ENCODE measurements at regions not wholly inside any gene's neighbourhood (a gene's known extent, or its start where the extent isn't known, plus 50 kb on each side); places are given as distances from the start of the nearest gene placed in this dataset.

DNA sequence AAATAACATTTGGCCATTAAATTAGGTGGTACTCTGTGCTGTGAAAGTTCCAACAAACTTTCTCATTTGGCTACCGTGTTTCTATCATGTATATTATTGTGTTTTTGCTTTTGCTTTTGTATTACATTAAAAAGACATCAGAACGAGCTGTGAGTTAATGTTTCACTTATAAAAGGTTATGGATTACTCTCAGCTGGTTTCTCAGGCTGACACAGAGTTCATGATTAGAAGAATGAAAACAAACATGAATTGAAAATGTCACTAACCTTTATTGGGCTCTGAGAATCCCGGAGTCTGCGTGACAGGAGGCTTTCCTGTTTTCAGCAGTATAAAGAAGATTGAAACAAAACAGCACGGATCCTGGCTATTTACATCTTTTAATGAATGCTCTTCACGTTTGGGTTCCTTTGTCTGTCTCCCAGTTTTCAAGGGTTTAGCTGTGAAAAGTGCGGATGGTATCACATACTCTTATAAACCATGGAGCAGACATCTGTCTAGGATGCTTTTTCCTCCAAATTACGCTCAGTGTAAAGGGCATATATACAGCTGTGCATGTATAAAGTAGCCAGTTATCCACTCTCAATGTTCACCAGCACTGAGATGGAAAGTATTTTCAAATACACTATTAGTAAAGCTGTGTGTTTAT, 153.6 kb downstream of the PTCSC3 start:
- TF ChIP-seq BACH2 (CRISPR knock-in tag; IDR thresholded peaks at IDR 0.05; ENCODE audit: borderline replicate concordance) = no peak
- TF ChIP-seq ZNF70 (CRISPR knock-in tag; IDR thresholded peaks at IDR 0.05) = no peak
- TF ChIP-seq, protein P1, sequence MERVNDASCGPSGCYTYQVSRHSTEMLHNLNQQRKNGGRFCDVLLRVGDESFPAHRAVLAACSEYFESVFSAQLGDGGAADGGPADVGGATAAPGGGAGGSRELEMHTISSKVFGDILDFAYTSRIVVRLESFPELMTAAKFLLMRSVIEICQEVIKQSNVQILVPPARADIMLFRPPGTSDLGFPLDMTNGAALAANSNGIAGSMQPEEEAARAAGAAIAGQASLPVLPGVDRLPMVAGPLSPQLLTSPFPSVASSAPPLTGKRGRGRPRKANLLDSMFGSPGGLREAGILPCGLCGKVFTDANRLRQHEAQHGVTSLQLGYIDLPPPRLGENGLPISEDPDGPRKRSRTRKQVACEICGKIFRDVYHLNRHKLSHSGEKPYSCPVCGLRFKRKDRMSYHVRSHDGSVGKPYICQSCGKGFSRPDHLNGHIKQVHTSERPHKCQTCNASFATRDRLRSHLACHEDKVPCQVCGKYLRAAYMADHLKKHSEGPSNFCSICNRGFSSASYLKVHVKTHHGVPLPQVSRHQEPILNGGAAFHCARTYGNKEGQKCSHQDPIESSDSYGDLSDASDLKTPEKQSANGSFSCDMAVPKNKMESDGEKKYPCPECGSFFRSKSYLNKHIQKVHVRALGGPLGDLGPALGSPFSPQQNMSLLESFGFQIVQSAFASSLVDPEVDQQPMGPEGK (CRISPR knock-in tag; IDR thresholded peaks at IDR 0.05; ENCODE audit: borderline replicate concordance) = no peak
- TF ChIP-seq, protein P2, sequence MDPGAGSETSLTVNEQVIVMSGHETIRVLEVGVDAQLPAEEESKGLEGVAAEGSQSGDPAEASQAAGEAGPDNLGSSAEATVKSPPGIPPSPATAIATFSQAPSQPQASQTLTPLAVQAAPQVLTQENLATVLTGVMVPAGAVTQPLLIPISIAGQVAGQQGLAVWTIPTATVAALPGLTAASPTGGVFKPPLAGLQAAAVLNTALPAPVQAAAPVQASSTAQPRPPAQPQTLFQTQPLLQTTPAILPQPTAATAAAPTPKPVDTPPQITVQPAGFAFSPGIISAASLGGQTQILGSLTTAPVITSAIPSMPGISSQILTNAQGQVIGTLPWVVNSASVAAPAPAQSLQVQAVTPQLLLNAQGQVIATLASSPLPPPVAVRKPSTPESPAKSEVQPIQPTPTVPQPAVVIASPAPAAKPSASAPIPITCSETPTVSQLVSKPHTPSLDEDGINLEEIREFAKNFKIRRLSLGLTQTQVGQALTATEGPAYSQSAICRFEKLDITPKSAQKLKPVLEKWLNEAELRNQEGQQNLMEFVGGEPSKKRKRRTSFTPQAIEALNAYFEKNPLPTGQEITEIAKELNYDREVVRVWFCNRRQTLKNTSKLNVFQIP (CRISPR knock-in tag; IDR thresholded peaks at IDR 0.05; ENCODE audit: borderline replicate concordance, low read depth) = no peak
